GM12875 (cell line): ENCODE measurements at regions not wholly inside any gene's neighbourhood (a gene's known extent, or its start where the extent isn't known, plus 50 kb on each side); places are given as distances from the start of the nearest gene placed in this dataset.

Experiments used
- H3K4me3 ChIP-seq: one replicate; pipeline ENCODE4 v1.5.1; 2011; ENCODE audit warnings: low read depth, low read length, control low read depth
- TF ChIP-seq, protein P1 (sequence below): IDR thresholded peaks from 2 replicates; pipeline ENCODE4 v1.5.1; 2011; ENCODE audit warnings: low read depth, mild to moderate bottlenecking, control low read depth, inconsistent platforms, low read length, moderate library complexity, borderline replicate concordance; ENCODE audit not compliant: insufficient read depth

DNA sequence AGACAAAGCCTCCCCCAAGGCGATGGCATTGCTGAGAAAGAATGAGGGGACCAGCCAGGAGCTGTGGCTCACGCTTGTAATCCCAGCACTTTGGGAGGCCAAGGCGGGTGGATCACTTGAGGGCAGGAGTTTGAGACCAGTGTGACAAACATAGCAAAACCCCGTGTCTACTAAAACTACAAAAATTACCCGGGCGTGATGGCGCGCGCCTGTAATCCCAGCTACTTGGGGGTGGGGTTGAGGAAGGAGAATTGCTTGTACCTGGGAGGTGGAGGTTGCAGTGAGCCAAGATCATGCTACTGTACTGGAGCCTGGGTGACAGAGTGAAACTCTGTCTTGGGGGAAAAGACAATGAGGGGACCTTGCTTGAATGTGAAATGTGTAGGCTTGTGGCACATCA is 402.4 kb upstream of the C2CD4B start:
- TF ChIP-seq, protein P1, sequence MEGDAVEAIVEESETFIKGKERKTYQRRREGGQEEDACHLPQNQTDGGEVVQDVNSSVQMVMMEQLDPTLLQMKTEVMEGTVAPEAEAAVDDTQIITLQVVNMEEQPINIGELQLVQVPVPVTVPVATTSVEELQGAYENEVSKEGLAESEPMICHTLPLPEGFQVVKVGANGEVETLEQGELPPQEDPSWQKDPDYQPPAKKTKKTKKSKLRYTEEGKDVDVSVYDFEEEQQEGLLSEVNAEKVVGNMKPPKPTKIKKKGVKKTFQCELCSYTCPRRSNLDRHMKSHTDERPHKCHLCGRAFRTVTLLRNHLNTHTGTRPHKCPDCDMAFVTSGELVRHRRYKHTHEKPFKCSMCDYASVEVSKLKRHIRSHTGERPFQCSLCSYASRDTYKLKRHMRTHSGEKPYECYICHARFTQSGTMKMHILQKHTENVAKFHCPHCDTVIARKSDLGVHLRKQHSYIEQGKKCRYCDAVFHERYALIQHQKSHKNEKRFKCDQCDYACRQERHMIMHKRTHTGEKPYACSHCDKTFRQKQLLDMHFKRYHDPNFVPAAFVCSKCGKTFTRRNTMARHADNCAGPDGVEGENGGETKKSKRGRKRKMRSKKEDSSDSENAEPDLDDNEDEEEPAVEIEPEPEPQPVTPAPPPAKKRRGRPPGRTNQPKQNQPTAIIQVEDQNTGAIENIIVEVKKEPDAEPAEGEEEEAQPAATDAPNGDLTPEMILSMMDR: no peak
- H3K4me3 ChIP-seq: no peak overlapping the region

DNA sequence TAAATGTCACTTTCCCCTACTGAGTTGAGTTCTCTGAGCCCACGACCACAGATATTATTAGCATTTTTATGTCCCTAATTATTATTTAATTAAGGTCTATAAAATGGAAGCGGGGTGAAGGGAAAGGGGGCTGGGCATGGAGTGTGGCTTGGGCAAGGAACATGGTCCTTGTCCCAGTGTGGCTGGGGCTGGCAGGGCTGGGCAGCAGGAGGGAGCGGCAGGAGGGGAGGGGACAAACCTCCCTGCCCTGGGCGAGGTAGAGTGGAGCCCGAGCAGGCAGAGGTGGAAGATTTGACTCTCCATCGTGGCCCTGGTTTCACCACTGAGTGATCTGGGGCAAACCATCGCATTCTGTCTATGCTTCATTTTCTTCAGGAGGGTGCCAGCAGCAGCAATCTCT is 402.9 kb upstream of the C2CD4B start:
- TF ChIP-seq, protein P1: no peak
- H3K4me3 ChIP-seq: no peak overlapping the region

DNA sequence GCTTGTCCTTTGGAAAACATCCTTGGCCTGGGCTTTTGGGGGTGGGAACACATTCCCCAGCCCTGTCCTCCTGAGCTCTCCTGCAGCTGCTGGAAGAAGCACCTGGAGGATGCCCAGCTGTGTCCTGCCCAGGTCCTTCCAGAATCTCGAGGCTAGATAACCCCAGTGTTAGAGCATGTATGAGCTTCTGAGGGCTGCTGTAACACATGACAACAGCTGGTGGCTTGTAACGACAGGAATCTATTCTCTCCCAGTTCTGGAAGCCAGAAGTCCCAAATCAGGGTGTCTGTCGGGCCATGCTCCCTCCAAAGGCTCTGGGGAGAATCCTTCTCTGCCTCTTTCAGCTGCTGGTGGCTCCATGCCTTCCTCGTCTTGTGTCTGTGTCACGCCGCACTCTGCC is 403.6 kb upstream of the C2CD4B start:
- TF ChIP-seq, protein P1: no peak
- H3K4me3 ChIP-seq: no peak overlapping the region

DNA sequence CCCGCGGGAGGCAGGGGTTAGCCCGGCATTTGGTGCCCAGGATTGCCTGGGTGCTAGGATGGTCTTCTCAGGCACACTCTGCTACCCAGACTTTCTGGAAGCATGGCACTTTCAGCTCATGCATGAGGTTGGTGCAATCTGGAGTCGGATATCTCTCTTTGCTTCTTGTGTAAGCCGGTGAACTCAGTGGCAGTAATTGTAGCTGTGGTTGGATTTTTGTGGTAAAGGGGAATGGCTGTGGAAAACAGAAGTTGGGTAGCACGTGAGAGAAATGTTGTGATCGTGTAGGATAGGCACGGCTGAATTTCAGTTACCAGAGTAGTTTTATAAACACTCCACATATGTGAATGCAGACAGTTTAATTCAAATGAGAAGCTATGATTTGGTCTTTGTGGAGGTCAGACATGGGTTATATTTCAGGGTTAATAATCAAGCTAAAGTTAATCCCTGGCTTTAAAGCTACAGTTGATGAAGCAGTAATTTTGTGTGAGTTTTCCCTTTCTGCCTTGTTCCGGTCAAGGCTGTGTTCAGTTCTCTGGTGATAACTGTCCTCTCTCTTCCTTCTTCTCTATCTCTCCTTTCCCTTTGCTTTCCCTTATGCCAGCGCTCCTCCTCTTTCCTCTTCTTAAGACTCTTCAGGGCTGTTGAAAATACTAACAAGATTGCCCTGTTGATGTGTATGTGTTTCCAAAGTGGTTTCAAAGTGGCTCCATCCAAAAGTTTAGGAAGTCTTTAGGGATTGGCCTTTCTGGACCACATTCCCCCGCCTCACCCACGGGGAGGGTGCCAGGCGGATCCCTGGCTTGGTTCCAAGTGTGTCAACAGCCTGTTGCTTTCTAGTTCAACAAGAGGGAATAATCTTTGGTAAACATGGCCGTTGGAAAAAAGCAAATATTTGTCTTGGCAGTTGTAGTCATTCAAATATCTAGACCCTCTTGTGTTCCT is 404.6 kb upstream of the C2CD4B start:
- TF ChIP-seq, protein P1: no peak
- no peak overlapping the region for H3K4me3 ChIP-seq

DNA sequence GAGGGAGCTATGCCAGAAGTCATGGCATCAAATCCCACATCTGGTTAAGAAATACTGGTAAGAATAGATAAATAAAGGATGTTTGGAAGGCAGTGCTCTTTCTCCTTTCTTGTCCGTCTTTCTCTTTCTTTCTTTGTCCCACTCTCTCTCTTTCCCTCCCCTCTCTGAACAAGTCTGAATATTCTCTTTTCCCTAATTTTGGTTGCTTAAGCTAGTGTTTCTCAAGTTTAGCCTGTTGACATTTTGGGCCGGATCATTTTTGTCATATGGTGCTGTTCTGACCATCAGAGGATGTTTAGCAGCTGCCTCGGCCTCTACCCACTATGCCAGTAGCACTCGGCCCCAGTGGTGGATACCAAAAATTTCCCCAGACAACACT is 405.3 kb upstream of the C2CD4B start:
- no peak overlapping the region for H3K4me3 ChIP-seq
- TF ChIP-seq, protein P1: no peak

DNA sequence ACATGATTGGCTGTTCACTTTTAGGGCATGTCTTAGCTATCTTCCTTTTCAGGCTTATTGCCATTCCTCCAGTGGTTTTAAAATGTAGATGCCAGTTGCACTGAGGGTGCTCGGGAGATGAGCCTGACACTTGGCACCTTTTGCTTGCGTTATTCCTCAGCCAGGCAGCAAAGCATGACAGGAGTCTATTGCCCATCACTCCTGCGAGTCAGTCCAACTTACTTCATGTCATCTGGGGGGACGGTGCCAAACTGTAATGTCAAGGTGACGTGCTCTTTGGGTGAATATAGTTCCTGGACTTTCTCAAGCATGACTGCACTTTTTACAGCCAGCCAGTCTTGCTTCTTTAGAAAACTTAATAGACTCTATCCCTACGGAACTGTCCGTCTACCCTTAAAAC is 406.0 kb upstream of the C2CD4B start:
- H3K4me3 ChIP-seq: no peak overlapping the region
- TF ChIP-seq, protein P1: no peak

DNA sequence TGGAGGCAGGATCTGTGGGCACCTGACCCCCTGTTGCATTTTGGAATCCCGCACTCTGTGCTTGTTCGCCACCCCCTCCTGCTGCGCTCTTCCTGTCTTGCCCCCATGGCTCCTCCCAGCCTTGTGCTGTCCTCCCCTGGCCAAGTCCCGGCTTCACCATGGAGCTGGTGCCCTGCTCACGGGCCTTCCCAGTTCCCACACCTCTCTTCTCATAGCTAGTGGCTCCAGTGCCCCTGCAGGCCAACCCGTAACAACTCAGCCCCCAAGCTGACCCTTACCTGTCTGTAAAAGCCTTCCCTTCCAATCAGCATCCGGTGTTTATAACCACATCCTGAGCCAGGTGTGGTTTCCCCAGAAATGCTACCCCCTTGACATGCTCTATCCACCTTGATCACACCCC is 407.7 kb upstream of the C2CD4B start:
- TF ChIP-seq, protein P1: no peak

More for the DNA sequence above, 407.7 kb upstream of the C2CD4B start:
- no peak overlapping the region for H3K4me3 ChIP-seq
